B cell (primary cell): ENCODE measurements at regions not wholly inside any gene's neighbourhood (a gene's known extent, or its start where the extent isn't known, plus 50 kb on each side); places are given as distances from the start of the nearest gene placed in this dataset.

Source experiments
- ATAC-seq: fragments of 200-7000 bp; cut with Tn5 transposase; one replicate; pipeline ENCODE4 v1.10.0; 2021; ENCODE audit warnings: low read depth, mild to moderate bottlenecking, moderate number of reproducible peaks, moderate library complexity
- CTCF ChIA-PET: fragments of 350-600 bp; sonication (Branson Sonifier 250); formaldehyde crosslinking; loops from one replicate; lab custom pipeline; 2021; ENCODE audit warnings: antibody characterized with exemption, inconsistent platforms; lab: Charles Lee
- POLR2A ChIA-PET: fragments of 350-600 bp; sonication (Branson Sonifier 250); formaldehyde crosslinking; loops from one replicate; lab custom pipeline; 2021; ENCODE audit warnings: antibody characterized with exemption; lab: Charles Lee
- DNase-seq: peaks from one replicate; pipeline ENCODE4 v3.0.0; 2013
- H2AFZ ChIP-seq: 2 replicates; pipeline ENCODE4 v1.6.1; 2012; ENCODE audit warnings: mild to moderate bottlenecking, low read depth, low read length; ENCODE audit not compliant: insufficient read depth, poor library complexity, severe bottlenecking
- H3K27ac ChIP-seq, 2 donors: 1 replicate in 1 of 2; 2 replicates in 1 of 2; pipeline ENCODE4 v1.5.1; 2012 to 2013; ENCODE audit warnings: low read length in 2 of 2, mild to moderate bottlenecking in 2 of 2, moderate library complexity in 1 of 2
- H3K27me3 ChIP-seq, 4 experiments: fragments of 200-600 bp in 1 of 4; sonication (generic) in 1 of 4; replicated peaks in 1 of 4; 1 replicate in 2 of 4; 2 replicates in 2 of 4; pipeline versions ENCODE4 v1.6.1 to v1.7.0; 2013 to 2016; ENCODE audit warnings: low read length in 3 of 4, mild to moderate bottlenecking in 2 of 4, mixed read lengths in 1 of 4, moderate library complexity in 1 of 4; ENCODE audit not compliant: insufficient read depth in 4 of 4, control insufficient read depth in 3 of 4; ENCODE audit errors: control extremely low read depth in 1 of 4
- H3K36me3 ChIP-seq, 2 experiments: replicated peaks in 1 of 2; 1 replicate in 1 of 2; 2 replicates in 1 of 2; pipeline versions ENCODE4 v1.6.1 to v1.7.1; 2013; ENCODE audit warnings: low read length in 1 of 2; ENCODE audit not compliant: insufficient read depth in 2 of 2, control insufficient read depth in 1 of 2; ENCODE audit errors: control extremely low read depth in 1 of 2, extremely low read depth in 1 of 2
- H3K4me1 ChIP-seq, 2 donors: fragments of 200-600 bp in 1 of 2; sonication (generic) in 1 of 2; 1 replicate in 1 of 2; 2 replicates in 1 of 2; pipeline versions ENCODE4 v1.5.1 to v1.6.1; 2013 to 2017; ENCODE audit warnings: low read length in 2 of 2; ENCODE audit not compliant: control insufficient read depth in 2 of 2, insufficient read depth in 2 of 2
- H3K4me2 ChIP-seq: replicated peaks from 2 replicates; pipeline ENCODE3; 2012; ENCODE audit warnings: mild to moderate bottlenecking, low read depth, low read length; ENCODE audit not compliant: poor library complexity, severe bottlenecking
- H3K4me3 ChIP-seq, 5 experiments: fragments of 200-600 bp in 1 of 5; sonication (generic) in 1 of 5; 1 replicate in 3 of 5; 2 replicates in 2 of 5; pipeline versions ENCODE4 v1.5.1 to v1.7.0; 2011 to 2016; ENCODE audit warnings: low read length in 4 of 5, mild to moderate bottlenecking in 4 of 5, low read depth in 2 of 5, control low read depth in 1 of 5, moderate library complexity in 1 of 5; ENCODE audit not compliant: insufficient read depth in 1 of 5; ENCODE audit errors: control extremely low read depth in 1 of 5, extremely low read depth in 1 of 5
- H3K79me2 ChIP-seq: fragments of 200-600 bp; sonication (generic); one replicate; pipeline ENCODE4 v1.6.0; 2016; ENCODE audit warnings: low read length; ENCODE audit not compliant: control insufficient read depth, insufficient read depth
- H3K9ac ChIP-seq: fragments of 200-600 bp; sonication (generic); 2 replicates; pipeline ENCODE4 v1.6.1; 2017; ENCODE audit warnings: mild to moderate bottlenecking, low read length, moderate library complexity
- H3K9me3 ChIP-seq, 3 donors: one replicate each; pipeline versions ENCODE4 v1.6.1 to v1.7.1; 2013; ENCODE audit warnings: low read length in 2 of 3; ENCODE audit not compliant: control insufficient read depth in 2 of 3, insufficient read depth in 1 of 3; ENCODE audit errors: control extremely low read depth in 1 of 3
- H4K20me1 ChIP-seq: 2 replicates; pipeline ENCODE4 v1.6.0; 2012; ENCODE audit warnings: mild to moderate bottlenecking, low read length; ENCODE audit not compliant: insufficient read depth, control insufficient read depth, poor library complexity, severe bottlenecking
- H3K27ac Mint-ChIP-seq: one replicate; pipeline ENCODE4 v1.8.0; 2021; ENCODE audit warnings: mixed read lengths
- H3K27me3 Mint-ChIP-seq: one replicate; pipeline ENCODE4 v1.8.0; 2021; ENCODE audit warnings: mixed read lengths
- H3K4me1 Mint-ChIP-seq: one replicate; pipeline ENCODE4 v1.8.0; 2021; ENCODE audit warnings: mixed read lengths
- H3K4me3 Mint-ChIP-seq: one replicate; pipeline ENCODE4 v1.8.0; 2021; ENCODE audit warnings: mixed read lengths
- H3K9me3 Mint-ChIP-seq: one replicate; pipeline ENCODE4 v1.8.0; 2022; ENCODE audit warnings: mixed read lengths; ENCODE audit not compliant: insufficient read depth
- EZH2 ChIP-seq: IDR thresholded peaks from 2 replicates; pipeline ENCODE4 v1.6.1; 2012; ENCODE audit warnings: borderline replicate concordance, low read depth, mild to moderate bottlenecking, moderate library complexity, low read length; ENCODE audit not compliant: insufficient read depth, poor library complexity, severe bottlenecking
- WGBS: methylation state at CpG from one replicate; pipeline ENCODE4 v1.1.5; 2013; ENCODE audit warnings: missing lambda C conversion rate; ENCODE audit not compliant: insufficient coverage; 5-methylcytosine and 5-hydroxymethylcytosine counted together
- intact Hi-C: fragments of 100-400 bp; cut with micrococcal nuclease; formaldehyde crosslinking; loops from one replicate; pipeline ENCODE4 v1.10.0; 2022
- TF ChIP-seq, protein P1 (sequence below): fragments of 200-600 bp; IDR thresholded peaks from one replicate; pipeline ENCODE4 v1.8.0; 2022; ENCODE audit warnings: antibody characterized with exemption, mild to moderate bottlenecking

DNA sequence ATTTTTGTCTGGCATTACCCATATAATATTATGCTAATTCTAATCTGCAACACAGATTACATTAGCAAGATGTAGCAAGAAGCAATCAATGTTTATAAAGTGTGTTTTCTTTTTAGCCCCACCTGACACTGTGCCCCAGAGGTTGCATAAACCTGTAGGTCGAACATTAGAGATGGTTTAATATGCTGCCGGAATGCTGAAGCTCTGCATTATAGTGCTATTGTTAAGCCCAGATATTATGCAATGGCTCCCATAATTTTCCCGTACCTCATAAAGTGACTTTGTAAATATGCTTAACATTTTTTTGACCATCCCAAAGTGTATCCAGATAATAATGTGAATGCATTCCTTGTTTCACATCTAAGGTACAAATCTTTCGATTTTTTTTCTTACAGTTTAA, 109.3 kb upstream of the MAP4K3 start:
- ATAC-seq, result no peak
- Histone ChIP-seq H3K27ac (no peak overlapping the region), H4K20me1 (no peaks in the 10 kb centered on the region), H3K4me2 (no peak overlapping the region), H3K9ac (no peak overlapping the region), H3K79me2 (no peaks in the 10 kb centered on the region), H3K4me3 (no peak overlapping the region), H3K9me3 (no peaks in the 10 kb centered on the region), H3K27me3 (no peaks in the 10 kb centered on the region), H3K36me3 (no peaks in the 10 kb centered on the region), H3K4me1 (no peaks in the 10 kb centered on the region), H2AFZ (no peak overlapping the region)
- intact Hi-C loops, result no loop called here
- no peak for TF ChIP-seq EZH2
- TF ChIP-seq, protein P1, sequence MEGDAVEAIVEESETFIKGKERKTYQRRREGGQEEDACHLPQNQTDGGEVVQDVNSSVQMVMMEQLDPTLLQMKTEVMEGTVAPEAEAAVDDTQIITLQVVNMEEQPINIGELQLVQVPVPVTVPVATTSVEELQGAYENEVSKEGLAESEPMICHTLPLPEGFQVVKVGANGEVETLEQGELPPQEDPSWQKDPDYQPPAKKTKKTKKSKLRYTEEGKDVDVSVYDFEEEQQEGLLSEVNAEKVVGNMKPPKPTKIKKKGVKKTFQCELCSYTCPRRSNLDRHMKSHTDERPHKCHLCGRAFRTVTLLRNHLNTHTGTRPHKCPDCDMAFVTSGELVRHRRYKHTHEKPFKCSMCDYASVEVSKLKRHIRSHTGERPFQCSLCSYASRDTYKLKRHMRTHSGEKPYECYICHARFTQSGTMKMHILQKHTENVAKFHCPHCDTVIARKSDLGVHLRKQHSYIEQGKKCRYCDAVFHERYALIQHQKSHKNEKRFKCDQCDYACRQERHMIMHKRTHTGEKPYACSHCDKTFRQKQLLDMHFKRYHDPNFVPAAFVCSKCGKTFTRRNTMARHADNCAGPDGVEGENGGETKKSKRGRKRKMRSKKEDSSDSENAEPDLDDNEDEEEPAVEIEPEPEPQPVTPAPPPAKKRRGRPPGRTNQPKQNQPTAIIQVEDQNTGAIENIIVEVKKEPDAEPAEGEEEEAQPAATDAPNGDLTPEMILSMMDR, result no peak
- no CpG with 5 or more reads among the region's 4 CpGs for WGBS
- H3K9me3 Mint-ChIP-seq, result no peaks in the 10 kb centered on the region
- no peaks in the 10 kb centered on the region for H3K4me1 Mint-ChIP-seq
- H3K27ac Mint-ChIP-seq, result no peak overlapping the region
- POLR2A ChIA-PET, result no interaction called here
- CTCF ChIA-PET, result no interaction called here
- H3K27me3 Mint-ChIP-seq, result peaks cover 6% of the 10 kb centered on the region
- DNase-seq, result no peak
- H3K4me3 Mint-ChIP-seq, result no peak overlapping the region

DNA sequence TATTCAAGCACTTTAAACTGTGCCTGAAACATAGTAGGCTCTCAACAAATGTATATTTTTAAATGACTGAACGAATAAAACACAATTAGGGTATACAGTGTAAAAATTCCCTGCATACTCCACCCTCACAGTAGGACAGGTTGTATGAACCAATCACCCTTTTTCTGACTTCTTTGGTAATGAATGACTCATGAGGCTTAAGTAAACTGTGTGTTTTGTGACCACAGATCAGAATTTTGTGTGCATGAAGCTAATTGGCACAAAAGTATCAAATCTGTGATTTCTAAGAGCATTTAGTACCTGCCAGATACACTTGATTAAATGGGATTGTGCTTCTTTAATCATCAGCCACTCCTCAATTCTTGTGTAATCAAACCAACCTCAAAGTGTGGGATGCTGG, 109.9 kb upstream of the MAP4K3 start:
- Histone ChIP-seq H3K9me3 (no peaks in the 10 kb centered on the region), H3K79me2 (no peaks in the 10 kb centered on the region), H3K4me1 (no peaks in the 10 kb centered on the region), H3K9ac (no peak overlapping the region), H3K27me3 (no peaks in the 10 kb centered on the region), H4K20me1 (no peaks in the 10 kb centered on the region), H3K4me3 (no peak overlapping the region), H3K27ac (no peak overlapping the region), H3K36me3 (no peaks in the 10 kb centered on the region), H3K4me2 (no peak overlapping the region), H2AFZ (no peak overlapping the region)
- CTCF ChIA-PET, result no interaction called here
- ATAC-seq (no peak), DNase-seq (no peak)
- intact Hi-C loops, result no loop called here
- no CpG with 5 or more reads among the region's 1 CpG for WGBS
- Mint-ChIP-seq H3K27me3 (peaks cover under 1% of the 10 kb centered on the region), H3K4me3 (no peak overlapping the region), H3K27ac (no peak overlapping the region), H3K9me3 (no peaks in the 10 kb centered on the region), H3K4me1 (no peaks in the 10 kb centered on the region)
- no peak for TF ChIP-seq EZH2
- TF ChIP-seq, protein P1, result no peak
- POLR2A ChIA-PET, result no interaction called here
